ENCODE measurements at regions not wholly inside any gene's neighbourhood (a gene's known extent, or its start where the extent isn't known, plus 50 kb on each side); places are given as distances from the start of the nearest gene placed in this dataset.
A peak's percentile ranks its signal among the peaks of the same experiment; 100 is the strongest.

GRCh38 chr2:195470622-195471021 is 186.4 kb upstream of the SLC39A10 start:
- Histone ChIP-seq H3K4me3 (ENCODE audit: low read depth, low read length, poor library complexity, severe bottlenecking) (no peak overlapping the region), H3K4me1 (ENCODE audit: insufficient read depth, low read length, poor library complexity, severe bottlenecking) (peaks cover 44% of the 10 kb centered on the region), H3K9me2 (ENCODE audit: insufficient read depth, low read length) (no peaks in the 10 kb centered on the region), H3K27ac (ENCODE audit: low read depth, low read length, poor library complexity, severe bottlenecking) (no peak overlapping the region), H3K4me2 (ENCODE audit: low read length) (peak overlapping the region; percentile 40), H2AFZ (ENCODE audit: low read length) (peak overlapping the region; percentile 93), H4K20me1 (ENCODE audit: insufficient read depth, low read length) (no peaks in the 10 kb centered on the region), H3K36me3 (ENCODE audit: insufficient read depth, low read length) (no peaks in the 10 kb centered on the region; the same call in 1 of the 2 replicates), H3K79me2 (ENCODE audit: insufficient read depth, low read depth, low read length) (no peaks in the 10 kb centered on the region), H3K9me3 (ENCODE audit: low read length) (peaks cover 14% of the 10 kb centered on the region)
- CTCF ChIA-PET (ENCODE audit: unreplicated experiment), result no interaction called here
- intact Hi-C loops (cut with micrococcal nuclease; ENCODE audit: unreplicated experiment), result no loop called here
- BruUV-seq (replicated peaks), result no TSS peak
- POLR2A ChIA-PET, result interaction anchor here (0.5 kb wide), 1 partner anchor 377 kb away, joined by 3 read pairs; no protein-coding TSS in a partner anchor
- no peak for DNase-seq (ENCODE audit: low spot score)
- TF ChIP-seq CTCF (conservative IDR thresholded peaks at IDR 0.05; ENCODE audit: low read length), result no peak
- no peak for TF ChIP-seq EZH2phosphoT487 (IDR thresholded peaks at IDR 0.05; ENCODE audit: borderline replicate concordance, low read depth, low read length)

- Histone ChIP-seq H3K27ac (ENCODE audit: low read depth, low read length, poor library complexity, severe bottlenecking) (no peak overlapping the region), H4K20me1 (ENCODE audit: insufficient read depth, low read length) (no peaks in the 10 kb centered on the region), H3K79me2 (ENCODE audit: insufficient read depth, low read depth, low read length) (no peaks in the 10 kb centered on the region), H3K36me3 (ENCODE audit: insufficient read depth, low read length) (no peaks in the 10 kb centered on the region; the same call in 1 of the 2 replicates), H3K9me2 (ENCODE audit: insufficient read depth, low read length) (no peaks in the 10 kb centered on the region), H3K4me1 (ENCODE audit: insufficient read depth, low read length, poor library complexity, severe bottlenecking) (peaks cover 44% of the 10 kb centered on the region), H3K9me3 (ENCODE audit: low read length) (peaks cover 18% of the 10 kb centered on the region), H3K4me2 (ENCODE audit: low read length) (peak overlapping the region; percentile 26), H2AFZ (ENCODE audit: low read length) (peak overlapping the region; percentile 1; the same call in 1 of the 2 replicates), H3K4me3 (ENCODE audit: low read depth, low read length, poor library complexity, severe bottlenecking) (no peak overlapping the region)
- ChIA-PET POLR2A (interaction anchor here (0.9 to 1.4 kb wide), 5 partner anchors 10 to 46 kb away, joined by 3 to 5 read pairs (median 4); no protein-coding TSS in a partner anchor), CTCF (ENCODE audit: unreplicated experiment) (no interaction called here)
- TF ChIP-seq EZH2phosphoT487 (IDR thresholded peaks at IDR 0.05; ENCODE audit: borderline replicate concordance, low read depth, low read length), result no peak
- TF ChIP-seq CTCF (conservative IDR thresholded peaks at IDR 0.05; ENCODE audit: low read length), result no peak
- intact Hi-C loops (cut with micrococcal nuclease; ENCODE audit: unreplicated experiment), result no loop called here
- DNase-seq (ENCODE audit: low spot score), result no peak
- BruUV-seq (replicated peaks), result no TSS peak
Measured at GRCh38 chr2:195468771-195469170, 188.3 kb upstream of the SLC39A10 start.

- no peak overlapping the region for H2AFZ ChIP-seq (ENCODE audit: low read length)
- no peak overlapping the region for H3K4me2 ChIP-seq (ENCODE audit: low read length)
- H3K36me3 ChIP-seq (ENCODE audit: insufficient read depth, low read length), result no peaks in the 10 kb centered on the region; the same call in 1 of the 2 replicates
- no peaks in the 10 kb centered on the region for H3K9me2 ChIP-seq (ENCODE audit: insufficient read depth, low read length)
- TF ChIP-seq EZH2phosphoT487 (IDR thresholded peaks at IDR 0.05; ENCODE audit: borderline replicate concordance, low read depth, low read length) (no peak), CTCF (conservative IDR thresholded peaks at IDR 0.05; ENCODE audit: low read length) (no peak)
- no peaks in the 10 kb centered on the region for H4K20me1 ChIP-seq (ENCODE audit: insufficient read depth, low read length)
- H3K27ac ChIP-seq (ENCODE audit: low read depth, low read length, poor library complexity, severe bottlenecking), result no peak overlapping the region
- no peak overlapping the region for H3K4me3 ChIP-seq (ENCODE audit: low read depth, low read length, poor library complexity, severe bottlenecking)
- BruUV-seq (replicated peaks), result no TSS peak
- intact Hi-C loops (cut with micrococcal nuclease; ENCODE audit: unreplicated experiment), result no loop called here
- peaks cover 34% of the 10 kb centered on the region for H3K4me1 ChIP-seq (ENCODE audit: insufficient read depth, low read length, poor library complexity, severe bottlenecking)
- peaks cover 18% of the 10 kb centered on the region for H3K9me3 ChIP-seq (ENCODE audit: low read length)
- POLR2A ChIA-PET, result interaction anchor here (0.5 to 1.0 kb wide), 3 partner anchors 17 to 1869 kb away, joined by 3 to 4 read pairs (median 3); no protein-coding TSS in a partner anchor
- CTCF ChIA-PET (ENCODE audit: unreplicated experiment), result no interaction called here
- DNase-seq (ENCODE audit: low spot score), result no peak
- H3K79me2 ChIP-seq (ENCODE audit: insufficient read depth, low read depth, low read length), result no peaks in the 10 kb centered on the region
Measured at GRCh38 chr2:195466427-195466826, 190.6 kb upstream of the SLC39A10 start.
